Kidney epithelial cell (primary cell): ENCODE measurements at regions not wholly inside any gene's neighbourhood (a gene's known extent, or its start where the extent isn't known, plus 50 kb on each side); places are given as distances from the start of the nearest gene placed in this dataset.

Experiments used
- DNase-seq: peaks from one replicate; pipeline ENCODE4 v3.0.0-alpha.2; 2010; ENCODE audit warnings: low read depth
- H3K27me3 ChIP-seq: 2 replicates; pipeline ENCODE4 v1.6.0; 2011; ENCODE audit warnings: low read length; ENCODE audit not compliant: control insufficient read depth, insufficient read depth
- H3K36me3 ChIP-seq: 2 replicates; pipeline ENCODE4 v1.5.1; 2011; ENCODE audit warnings: low read length; ENCODE audit not compliant: control insufficient read depth, insufficient read depth
- H3K4me3 ChIP-seq: 2 replicates; pipeline ENCODE4 v1.5.1; 2011; ENCODE audit warnings: low read depth, mild to moderate bottlenecking, control low read depth, low read length
- CTCF ChIP-seq: IDR thresholded peaks from 2 replicates; pipeline ENCODE4 v1.5.1; 2011; ENCODE audit warnings: mild to moderate bottlenecking, moderate library complexity, low read length, control low read depth, inconsistent platforms; ENCODE audit not compliant: insufficient read depth, poor library complexity, severe bottlenecking

GRCh38 chr5:38071831-38072694, 186.3 kb upstream of the EGFLAM start:
- no peaks in the 10 kb centered on the region for H3K27me3 ChIP-seq
- H3K36me3 ChIP-seq: no peaks in the 10 kb centered on the region
- DNase-seq: no peak
- TF ChIP-seq CTCF: no peak
- no peak overlapping the region for H3K4me3 ChIP-seq

- H3K27me3 ChIP-seq: no peaks in the 10 kb centered on the region
- DNase-seq: no peak
These were observed 187.9 kb upstream of the EGFLAM start for GRCh38 chr5:38070304-38070950.

GRCh38 chr5:38069360-38069759, 189.0 kb upstream of the EGFLAM start:
- H3K4me3 ChIP-seq: no peak overlapping the region
- peak; percentile 23 for DNase-seq
- H3K36me3 ChIP-seq: no peaks in the 10 kb centered on the region
- no peaks in the 10 kb centered on the region for H3K27me3 ChIP-seq
- no peak for TF ChIP-seq CTCF

More at GRCh38 chr5:38070304-38070950, 187.9 kb upstream of the EGFLAM start:
- H3K4me3 ChIP-seq: no peak overlapping the region
- TF ChIP-seq CTCF: no peak
- no peaks in the 10 kb centered on the region for H3K36me3 ChIP-seq

- no peak overlapping the region for H3K4me3 ChIP-seq
- H3K36me3 ChIP-seq: no peaks in the 10 kb centered on the region
- DNase-seq: no peak
- H3K27me3 ChIP-seq: no peaks in the 10 kb centered on the region
- no peak for TF ChIP-seq CTCF
These were observed 198.0 kb upstream of the EGFLAM start for GRCh38 chr5:38060354-38060753.

GRCh38 chr5:38059876-38060275, 198.5 kb upstream of the EGFLAM start:
- DNase-seq: no peak
- H3K4me3 ChIP-seq: no peak overlapping the region

More at GRCh38 chr5:38059876-38060275, 198.5 kb upstream of the EGFLAM start:
- no peaks in the 10 kb centered on the region for H3K36me3 ChIP-seq
- H3K27me3 ChIP-seq: no peaks in the 10 kb centered on the region
- TF ChIP-seq CTCF: no peak
